Gastroesophageal sphincter (tissue), 4 donors: ENCODE measurements at regions not wholly inside any gene's neighbourhood (a gene's known extent, or its start where the extent isn't known, plus 50 kb on each side); places are given as distances from the start of the nearest gene placed in this dataset.

Source experiments
- ATAC-seq: fragments of 150-250 bp; one replicate; pipeline ENCODE4 v1.9.1; 2016; ENCODE audit warnings: mild to moderate bottlenecking, moderate library complexity
- H3K27ac ChIP-seq, 4 donors: fragments of 200-600 bp; sonication (generic) in 3 of 4; 1 replicate in 3 of 4; 2 replicates in 1 of 4; pipeline ENCODE4 v1.5.1; 2016 to 2019
- H3K27me3 ChIP-seq: fragments of 200-600 bp; sonication (generic); one replicate; pipeline ENCODE4 v1.5.1; 2019
- H3K36me3 ChIP-seq, 2 donors: fragments of 200-600 bp; sonication (generic); one replicate each; pipeline ENCODE4 v1.5.1; 2019; ENCODE audit warnings: control low read depth in 1 of 2
- H3K4me1 ChIP-seq, 3 donors: fragments of 200-600 bp; sonication (generic); 1 replicate in 2 of 3; 2 replicates in 1 of 3; pipeline ENCODE4 v1.5.1; 2016 to 2019; ENCODE audit warnings: control low read depth in 2 of 3
- H3K4me3 ChIP-seq, 2 donors: fragments of 200-600 bp; sonication (generic); one replicate each; pipeline ENCODE4 v1.5.1; 2019; ENCODE audit warnings: mild to moderate bottlenecking in 1 of 2, moderate library complexity in 1 of 2
- H3K9me3 ChIP-seq, 3 donors: fragments of 200-600 bp; sonication (generic); one replicate each; pipeline ENCODE4 v1.5.1; 2017 to 2019; ENCODE audit warnings: control low read depth in 2 of 3
- CTCF ChIP-seq, 4 experiments: fragments of 200-600 bp in 2 of 4; fragments of 450-650 bp in 2 of 4; sonication (generic) in 1 of 4; IDR thresholded peaks; one replicate each; pipeline ENCODE4 v1.5.1; 2017 to 2019; ENCODE audit warnings: antibody characterized with exemption in 4 of 4, mild to moderate bottlenecking in 2 of 4, moderate library complexity in 2 of 4
- EP300 ChIP-seq: sonication (generic); formaldehyde crosslinking; IDR thresholded peaks from one replicate; pipeline ENCODE4 v1.6.1; 2017; ENCODE audit warnings: antibody characterized with exemption, mild to moderate bottlenecking
- POLR2A ChIP-seq, 2 donors: fragments of 450-650 bp; IDR thresholded peaks; one replicate each; pipeline ENCODE4 v1.6.1; 2017; ENCODE audit warnings: antibody characterized with exemption in 2 of 2, mild to moderate bottlenecking in 2 of 2, moderate library complexity in 1 of 2
- POLR2AphosphoS5 ChIP-seq: sonication (generic); formaldehyde crosslinking; IDR thresholded peaks from one replicate; pipeline ENCODE4 v1.6.1; 2017; ENCODE audit warnings: antibody characterized with exemption
- WGBS, 2 donors: methylation state at CpG; one replicate each; pipeline ENCODE4 v1.1.5; 2018; ENCODE audit warnings: low coverage in 1 of 2; 5-methylcytosine and 5-hydroxymethylcytosine counted together

- H3K4me3 ChIP-seq = no peak overlapping the region
- WGBS, 2 donors = 40 to 65% methylated on average over 1 of the region's 1 CpG
- H3K9me3 ChIP-seq = no peaks in the 10 kb centered on the region
- H3K27me3 ChIP-seq = no peaks in the 10 kb centered on the region
- no peak for ATAC-seq
- no peaks in the 10 kb centered on the region for H3K4me1 ChIP-seq
- no peaks in the 10 kb centered on the region for H3K36me3 ChIP-seq
- no peak overlapping the region for H3K27ac ChIP-seq
- TF ChIP-seq EP300 (no peak), POLR2A (IDR thresholded peaks at IDR 0.05) (no peak), CTCF (IDR thresholded peaks at IDR 0.05) (no peak), POLR2AphosphoS5 (no peak)
Observed at GRCh38 chr4:32672359-32672758, 1952.2 kb downstream of the PCDH7 start.

DNA sequence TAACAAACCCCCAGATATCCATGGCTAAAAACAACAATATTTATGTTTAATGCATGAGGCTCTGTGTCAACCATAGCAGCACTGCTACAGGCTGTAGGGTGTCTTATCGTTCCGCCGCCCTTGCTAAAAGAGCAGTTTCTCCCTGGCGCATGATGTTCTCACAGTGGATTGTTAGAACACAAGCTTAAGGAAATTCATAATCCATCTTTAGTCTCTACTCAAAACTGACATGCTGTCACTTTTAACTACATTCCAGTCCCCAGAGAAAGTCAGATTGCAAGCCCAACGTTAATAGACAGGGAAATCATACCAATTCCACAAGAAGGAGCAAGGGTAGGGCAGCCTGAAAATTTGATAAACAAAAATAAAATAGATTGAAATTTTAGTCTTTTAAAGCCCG, 1960.8 kb downstream of the PCDH7 start:
- Histone ChIP-seq H3K27me3 (no peaks in the 10 kb centered on the region), H3K9me3 (no peaks in the 10 kb centered on the region), H3K27ac (no peak overlapping the region), H3K4me1 (no peaks in the 10 kb centered on the region), H3K4me3 (no peak overlapping the region), H3K36me3 (no peaks in the 10 kb centered on the region)
- ATAC-seq = no peak
- TF ChIP-seq CTCF (IDR thresholded peaks at IDR 0.05) (no peak), POLR2A (IDR thresholded peaks at IDR 0.05) (no peak), EP300 (no peak), POLR2AphosphoS5 (no peak)
- 66 to 78% methylated on average over 6 of the region's 6 CpGs for WGBS, 2 donors

- H3K9me3 ChIP-seq = no peaks in the 10 kb centered on the region
- H3K27ac ChIP-seq = no peak overlapping the region
- H3K36me3 ChIP-seq = no peaks in the 10 kb centered on the region
- no peaks in the 10 kb centered on the region for H3K4me1 ChIP-seq
- no peaks in the 10 kb centered on the region for H3K27me3 ChIP-seq
- 91 to 100% methylated on average over 1 of the region's 1 CpG for WGBS, 2 donors
- no peak overlapping the region for H3K4me3 ChIP-seq
- TF ChIP-seq CTCF (IDR thresholded peaks at IDR 0.05) (no peak), EP300 (no peak), POLR2AphosphoS5 (no peak), POLR2A (IDR thresholded peaks at IDR 0.05) (no peak)
- no peak for ATAC-seq
Observed at GRCh38 chr4:32684160-32684559, 1964.0 kb downstream of the PCDH7 start.

DNA sequence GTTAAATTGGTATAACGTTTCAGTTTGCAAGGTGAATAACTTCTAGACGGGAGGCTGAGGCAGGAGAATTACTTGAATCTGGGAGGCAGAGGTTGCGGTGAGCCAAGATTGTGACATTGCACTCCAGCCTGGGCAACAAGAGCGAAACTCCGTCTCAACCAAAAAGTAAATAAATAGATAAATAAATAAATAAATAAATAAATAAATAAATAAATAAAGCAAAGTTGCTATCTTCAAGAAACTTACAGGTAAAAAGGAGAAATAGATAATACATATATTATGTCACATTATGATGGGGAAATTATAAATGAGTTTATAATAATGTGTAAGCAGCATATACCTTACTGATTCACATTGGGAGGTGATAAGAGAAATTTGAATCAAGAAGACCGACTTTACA, 1966.0 kb downstream of the PCDH7 start:
- 90 to 96% methylated on average over 6 of the region's 6 CpGs for WGBS, 2 donors
- ATAC-seq = no peak

More for the DNA sequence above, 1966.0 kb downstream of the PCDH7 start:
- Histone ChIP-seq H3K4me3 (no peak overlapping the region), H3K27ac (no peak overlapping the region), H3K4me1 (no peaks in the 10 kb centered on the region), H3K36me3 (no peaks in the 10 kb centered on the region), H3K9me3 (no peaks in the 10 kb centered on the region), H3K27me3 (no peaks in the 10 kb centered on the region)
- TF ChIP-seq EP300 (no peak), POLR2AphosphoS5 (no peak), POLR2A (IDR thresholded peaks at IDR 0.05) (no peak), CTCF (IDR thresholded peaks at IDR 0.05) (no peak)
